ENCODE measurements at regions not wholly inside any gene's neighbourhood (a gene's known extent, or its start where the extent isn't known, plus 50 kb on each side); places are given as distances from the start of the nearest gene placed in this dataset.

- CTCF ChIA-PET: no interaction called here
Measured at GRCh38 chr5:164057121-164057520, 551.7 kb downstream of the MAT2B start.

GRCh38 chr5:164058621-164059020, 553.2 kb downstream of the MAT2B start:
- Histone ChIP-seq H3K27ac (ENCODE audit: insufficient read depth, low read depth, low read length) (no peak overlapping the region), H3K36me3 (ENCODE audit: control insufficient read depth in 2 of 2, extremely low read depth in 1 of 2, insufficient read depth in 2 of 2, low read length in 2 of 2) (no peaks in the 10 kb centered on the region), H3K4me1 (ENCODE audit: control insufficient read depth, extremely low read depth, insufficient read depth, low read length) (no peaks in the 10 kb centered on the region), H3K27me3 (ENCODE audit: control insufficient read depth in 2 of 2, insufficient read depth in 2 of 2, low read length in 2 of 2) (no peaks in the 10 kb centered on the region), H3K4me3 (replicated peaks in 1 of 3; ENCODE audit: insufficient read depth in 1 of 3, low read depth in 1 of 3, low read length in 3 of 3) (no peak overlapping the region), H3K9me3 (replicated peaks; ENCODE audit: control insufficient read depth, insufficient read depth, low read length) (no peaks in the 10 kb centered on the region), H3K9me1 (replicated peaks; ENCODE audit: control insufficient read depth, extremely low read depth, insufficient read depth, low read length) (no peaks in the 10 kb centered on the region), H3K9ac (replicated peaks; ENCODE audit: extremely low read depth, insufficient read depth, low read length) (no peak overlapping the region), H2AFZ (ENCODE audit: low read depth, low read length) (no peak overlapping the region), H3K79me2 (ENCODE audit: control insufficient read depth, insufficient read depth, low read length) (no peaks in the 10 kb centered on the region), H4K20me1 (replicated peaks; ENCODE audit: control insufficient read depth, extremely low read depth, insufficient read depth, low read length) (no peaks in the 10 kb centered on the region), H3K4me2 (ENCODE audit: insufficient read depth, low read length) (no peak overlapping the region)
- ChIA-PET POLR2A (no interaction called here), CTCF (interaction anchor here (2.4 kb wide), 1 partner anchor 16 kb away, joined by 8 read pairs; no protein-coding TSS in a partner anchor)
- no peak for FAIRE-seq
- intact Hi-C loops (cut with micrococcal nuclease): no loop called here
- TF ChIP-seq FOS (IDR thresholded peaks at IDR 0.05; ENCODE audit: borderline replicate concordance, insufficient read depth, low read length) (no peak), EZH2 (IDR thresholded peaks at IDR 0.05; ENCODE audit: borderline replicate concordance, low read depth, low read length, severe bottlenecking) (no peak), MYC (IDR thresholded peaks at IDR 0.05; ENCODE audit: low read depth, low read length) (no peak), MAX (IDR thresholded peaks at IDR 0.05; ENCODE audit: insufficient read depth, insufficient read length) (no peak), POLR2AphosphoS5 (IDR thresholded peaks at IDR 0.05; ENCODE audit: insufficient read depth, low read depth, low read length) (no peak), POLR2A (IDR thresholded peaks at IDR 0.05; ENCODE audit: low read depth, low read length) (no peak), JUN (IDR thresholded peaks at IDR 0.05; ENCODE audit: borderline replicate concordance, insufficient read depth, insufficient read length, low read depth) (no peak), CTCF (IDR thresholded peaks at IDR 0.05; ENCODE audit: extremely low read depth in 1 of 2, insufficient read depth in 1 of 2, low read depth in 1 of 2, low read length in 2 of 2) (no peak), GATA2 (IDR thresholded peaks at IDR 0.05; ENCODE audit: insufficient read depth, insufficient read length, low read depth, low read length) (no peak)
- DNase-seq (ENCODE audit: low read depth, low spot score): no peak
- BruUV-seq (replicated peaks): no TSS peak
- dilution Hi-C loops (cut with MboI; ENCODE audit: extremely low pct_ligation_motif_present, low sequenced_read_pairs): no loop called here

More at GRCh38 chr5:164057121-164057520, 551.7 kb downstream of the MAT2B start:
- TF ChIP-seq JUN (IDR thresholded peaks at IDR 0.05; ENCODE audit: borderline replicate concordance, insufficient read depth, insufficient read length, low read depth) (no peak), POLR2AphosphoS5 (IDR thresholded peaks at IDR 0.05; ENCODE audit: insufficient read depth, low read depth, low read length) (no peak), MAX (IDR thresholded peaks at IDR 0.05; ENCODE audit: insufficient read depth, insufficient read length) (no peak), POLR2A (IDR thresholded peaks at IDR 0.05; ENCODE audit: low read depth, low read length) (no peak), MYC (IDR thresholded peaks at IDR 0.05; ENCODE audit: low read depth, low read length) (no peak), FOS (IDR thresholded peaks at IDR 0.05; ENCODE audit: borderline replicate concordance, insufficient read depth, low read length) (no peak), EZH2 (IDR thresholded peaks at IDR 0.05; ENCODE audit: borderline replicate concordance, low read depth, low read length, severe bottlenecking) (no peak)
- H3K4me2 ChIP-seq (ENCODE audit: insufficient read depth, low read length): no peak overlapping the region
- POLR2A ChIA-PET: no interaction called here
- intact Hi-C loops (cut with micrococcal nuclease) (no loop called here), dilution Hi-C loops (cut with MboI; ENCODE audit: extremely low pct_ligation_motif_present, low sequenced_read_pairs) (no loop called here)
- H3K4me3 ChIP-seq (replicated peaks in 1 of 3; ENCODE audit: insufficient read depth in 1 of 3, low read depth in 1 of 3, low read length in 3 of 3): no peak overlapping the region
- no TSS peak for BruUV-seq (replicated peaks)
- H2AFZ ChIP-seq (ENCODE audit: low read depth, low read length): no peak overlapping the region
- H3K4me1 ChIP-seq (ENCODE audit: control insufficient read depth, extremely low read depth, insufficient read depth, low read length): no peaks in the 10 kb centered on the region
- FAIRE-seq (no peak), DNase-seq (ENCODE audit: low read depth, low spot score) (no peak)
- H3K9me3 ChIP-seq (replicated peaks; ENCODE audit: control insufficient read depth, insufficient read depth, low read length): no peaks in the 10 kb centered on the region
- no peaks in the 10 kb centered on the region for H3K27me3 ChIP-seq (ENCODE audit: control insufficient read depth in 2 of 2, insufficient read depth in 2 of 2, low read length in 2 of 2)
- no peaks in the 10 kb centered on the region for H3K9me1 ChIP-seq (replicated peaks; ENCODE audit: control insufficient read depth, extremely low read depth, insufficient read depth, low read length)
- H3K79me2 ChIP-seq (ENCODE audit: control insufficient read depth, insufficient read depth, low read length): no peaks in the 10 kb centered on the region
- H3K27ac ChIP-seq (ENCODE audit: insufficient read depth, low read depth, low read length): no peak overlapping the region
- no peak overlapping the region for H3K9ac ChIP-seq (replicated peaks; ENCODE audit: extremely low read depth, insufficient read depth, low read length)
- H4K20me1 ChIP-seq (replicated peaks; ENCODE audit: control insufficient read depth, extremely low read depth, insufficient read depth, low read length): no peaks in the 10 kb centered on the region
- no peaks in the 10 kb centered on the region for H3K36me3 ChIP-seq (ENCODE audit: control insufficient read depth in 2 of 2, extremely low read depth in 1 of 2, insufficient read depth in 2 of 2, low read length in 2 of 2)

All from endothelial cell of umbilical vein (primary cell).